ENCODE measurements at regions not wholly inside any gene's neighbourhood (a gene's known extent, or its start where the extent isn't known, plus 50 kb on each side); places are given as distances from the start of the nearest gene placed in this dataset.

GRCh38 chr2:67532387-67532786, 135.3 kb downstream of the ETAA1 start:
- ATAC-seq, result no peak
- TF ChIP-seq ZFP3 (CRISPR knock-in tag; IDR thresholded peaks at IDR 0.05), result no peak
- TF ChIP-seq PATZ1 (CRISPR knock-in tag; IDR thresholded peaks at IDR 0.05; ENCODE audit: borderline replicate concordance), result no peak
- no peak for TF ChIP-seq ESRRG (CRISPR knock-in tag; IDR thresholded peaks at IDR 0.05)
- TF ChIP-seq ZFP30 (CRISPR knock-in tag; IDR thresholded peaks at IDR 0.05), result no peak

- no peak for ATAC-seq
- TF ChIP-seq POU6F1 (CRISPR knock-in tag; IDR thresholded peaks at IDR 0.05; ENCODE audit: borderline replicate concordance, low read depth) (no peak), TCF4 (CRISPR knock-in tag; IDR thresholded peaks at IDR 0.05; ENCODE audit: borderline replicate concordance) (no peak), RARB (CRISPR knock-in tag; IDR thresholded peaks at IDR 0.05) (no peak), ISL1 (CRISPR knock-in tag; IDR thresholded peaks at IDR 0.05) (no peak), ZNF70 (CRISPR knock-in tag; IDR thresholded peaks at IDR 0.05) (no peak), ZNF565 (CRISPR knock-in tag; conservative IDR thresholded peaks at IDR 0.05; ENCODE audit: low read depth) (no peak), CSDC2 (CRISPR knock-in tag; IDR thresholded peaks at IDR 0.05) (no peak)
- TF ChIP-seq, protein P1, sequence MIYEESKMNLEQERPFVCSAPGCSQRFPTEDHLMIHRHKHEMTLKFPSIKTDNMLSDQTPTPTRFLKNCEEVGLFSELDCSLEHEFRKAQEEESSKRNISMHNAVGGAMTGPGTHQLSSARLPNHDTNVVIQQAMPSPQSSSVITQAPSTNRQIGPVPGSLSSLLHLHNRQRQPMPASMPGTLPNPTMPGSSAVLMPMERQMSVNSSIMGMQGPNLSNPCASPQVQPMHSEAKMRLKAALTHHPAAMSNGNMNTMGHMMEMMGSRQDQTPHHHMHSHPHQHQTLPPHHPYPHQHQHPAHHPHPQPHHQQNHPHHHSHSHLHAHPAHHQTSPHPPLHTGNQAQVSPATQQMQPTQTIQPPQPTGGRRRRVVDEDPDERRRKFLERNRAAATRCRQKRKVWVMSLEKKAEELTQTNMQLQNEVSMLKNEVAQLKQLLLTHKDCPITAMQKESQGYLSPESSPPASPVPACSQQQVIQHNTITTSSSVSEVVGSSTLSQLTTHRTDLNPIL (CRISPR knock-in tag; IDR thresholded peaks at IDR 0.05; ENCODE audit: low read depth), result no peak
Measured at GRCh38 chr2:67534745-67535144, 137.6 kb downstream of the ETAA1 start.

- no peak for ATAC-seq
- TF ChIP-seq BACH2 (CRISPR knock-in tag; IDR thresholded peaks at IDR 0.05; ENCODE audit: borderline replicate concordance), result no peak
Measured at GRCh38 chr2:67540962-67541361, 143.8 kb downstream of the ETAA1 start.

- ATAC-seq, result no peak
- TF ChIP-seq OSR1 (CRISPR knock-in tag; IDR thresholded peaks at IDR 0.05) (no peak), ZNF70 (CRISPR knock-in tag; IDR thresholded peaks at IDR 0.05) (no peak), TOX (CRISPR knock-in tag; IDR thresholded peaks at IDR 0.05; ENCODE audit: borderline replicate concordance) (no peak), ZC3H10 (CRISPR knock-in tag; IDR thresholded peaks at IDR 0.05) (no peak), POU6F1 (CRISPR knock-in tag; IDR thresholded peaks at IDR 0.05; ENCODE audit: borderline replicate concordance, low read depth) (no peak), ARNTL (CRISPR knock-in tag; IDR thresholded peaks at IDR 0.05; ENCODE audit: borderline replicate concordance, low read depth) (no peak), PPARA (CRISPR knock-in tag; IDR thresholded peaks at IDR 0.05; ENCODE audit: borderline replicate concordance) (no peak)
- TF ChIP-seq, protein P2, sequence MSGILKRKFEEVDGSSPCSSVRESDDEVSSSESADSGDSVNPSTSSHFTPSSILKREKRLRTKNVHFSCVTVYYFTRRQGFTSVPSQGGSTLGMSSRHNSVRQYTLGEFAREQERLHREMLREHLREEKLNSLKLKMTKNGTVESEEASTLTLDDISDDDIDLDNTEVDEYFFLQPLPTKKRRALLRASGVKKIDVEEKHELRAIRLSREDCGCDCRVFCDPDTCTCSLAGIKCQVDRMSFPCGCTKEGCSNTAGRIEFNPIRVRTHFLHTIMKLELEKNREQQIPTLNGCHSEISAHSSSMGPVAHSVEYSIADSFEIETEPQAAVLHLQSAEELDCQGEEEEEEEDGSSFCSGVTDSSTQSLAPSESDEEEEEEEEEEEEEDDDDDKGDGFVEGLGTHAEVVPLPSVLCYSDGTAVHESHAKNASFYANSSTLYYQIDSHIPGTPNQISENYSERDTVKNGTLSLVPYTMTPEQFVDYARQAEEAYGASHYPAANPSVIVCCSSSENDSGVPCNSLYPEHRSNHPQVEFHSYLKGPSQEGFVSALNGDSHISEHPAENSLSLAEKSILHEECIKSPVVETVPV (CRISPR knock-in tag; IDR thresholded peaks at IDR 0.05), result no peak
Measured at GRCh38 chr2:67544286-67544685, 147.2 kb downstream of the ETAA1 start.
